ENCODE measurements at regions not wholly inside any gene's neighbourhood (a gene's known extent, or its start where the extent isn't known, plus 50 kb on each side); places are given as distances from the start of the nearest gene placed in this dataset.

- TF ChIP-seq CTCF (IDR thresholded peaks at IDR 0.05) (no peak), POLR2A (IDR thresholded peaks at IDR 0.05) (no peak)
Measured at GRCh38 chr6:66854014-66854413, 1147.0 kb upstream of the EYS start.

Measured in vagina (tissue), 2 donors.